GM12864 (cell line): ENCODE measurements at regions not wholly inside any gene's neighbourhood (a gene's known extent, or its start where the extent isn't known, plus 50 kb on each side); places are given as distances from the start of the nearest gene placed in this dataset.

ENCODE experiments used
- DNase-seq: peaks from one replicate; pipeline ENCODE4 v3.0.0-alpha.2; 2011; ENCODE audit warnings: low read depth
- H3K4me3 ChIP-seq: 2 replicates; pipeline ENCODE4 v1.5.1; 2011; ENCODE audit warnings: mild to moderate bottlenecking, low read depth, low read length, control low read depth
- TF ChIP-seq, protein P1 (sequence below): IDR thresholded peaks from 2 replicates; pipeline ENCODE4 v1.5.1; 2011; ENCODE audit warnings: low read depth, mild to moderate bottlenecking, moderate library complexity, low read length, control low read depth, inconsistent platforms; ENCODE audit errors: missing control alignments

DNA sequence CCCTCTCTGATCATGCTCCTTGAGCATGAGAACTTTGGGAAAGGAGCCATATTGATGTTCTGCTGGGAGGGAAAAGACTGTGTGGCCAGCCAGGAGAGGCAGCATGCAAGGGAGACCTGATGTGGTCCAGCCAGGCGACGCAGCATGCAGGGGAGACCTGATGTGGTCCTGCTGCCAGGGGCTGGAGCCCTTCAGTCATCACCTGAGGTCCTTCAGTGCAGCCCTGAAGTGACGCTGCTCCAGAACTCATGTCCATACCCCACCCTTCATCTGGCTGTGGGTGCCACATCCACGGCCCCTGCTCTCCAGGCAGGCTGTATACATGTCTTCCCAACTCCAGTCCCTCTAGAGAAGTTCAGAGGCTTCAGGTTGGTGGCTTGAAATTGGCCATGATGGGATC lies 134.4 kb downstream of the ERMARD start:
- H3K4me3 ChIP-seq: no peak overlapping the region
- TF ChIP-seq, protein P1, sequence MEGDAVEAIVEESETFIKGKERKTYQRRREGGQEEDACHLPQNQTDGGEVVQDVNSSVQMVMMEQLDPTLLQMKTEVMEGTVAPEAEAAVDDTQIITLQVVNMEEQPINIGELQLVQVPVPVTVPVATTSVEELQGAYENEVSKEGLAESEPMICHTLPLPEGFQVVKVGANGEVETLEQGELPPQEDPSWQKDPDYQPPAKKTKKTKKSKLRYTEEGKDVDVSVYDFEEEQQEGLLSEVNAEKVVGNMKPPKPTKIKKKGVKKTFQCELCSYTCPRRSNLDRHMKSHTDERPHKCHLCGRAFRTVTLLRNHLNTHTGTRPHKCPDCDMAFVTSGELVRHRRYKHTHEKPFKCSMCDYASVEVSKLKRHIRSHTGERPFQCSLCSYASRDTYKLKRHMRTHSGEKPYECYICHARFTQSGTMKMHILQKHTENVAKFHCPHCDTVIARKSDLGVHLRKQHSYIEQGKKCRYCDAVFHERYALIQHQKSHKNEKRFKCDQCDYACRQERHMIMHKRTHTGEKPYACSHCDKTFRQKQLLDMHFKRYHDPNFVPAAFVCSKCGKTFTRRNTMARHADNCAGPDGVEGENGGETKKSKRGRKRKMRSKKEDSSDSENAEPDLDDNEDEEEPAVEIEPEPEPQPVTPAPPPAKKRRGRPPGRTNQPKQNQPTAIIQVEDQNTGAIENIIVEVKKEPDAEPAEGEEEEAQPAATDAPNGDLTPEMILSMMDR: no peak
- DNase-seq: no peak

DNA sequence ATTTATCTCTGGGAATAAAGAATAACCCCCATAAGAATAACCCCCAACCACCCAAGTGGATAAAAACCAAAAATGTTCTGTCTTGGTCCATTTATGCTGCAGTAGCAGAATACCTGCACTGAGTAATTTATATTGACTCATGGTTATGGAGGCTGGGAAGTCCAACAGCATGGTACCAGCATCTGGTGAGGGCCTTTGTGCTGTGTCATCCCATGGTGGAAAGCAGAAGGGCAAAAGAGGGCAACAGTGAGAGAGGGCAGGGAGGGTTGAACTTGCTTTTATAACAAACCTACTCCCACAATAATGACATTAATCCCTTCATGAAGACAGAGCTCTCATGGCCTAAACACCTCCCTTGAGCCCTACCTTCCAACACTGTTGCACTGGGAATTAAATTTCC lies 133.7 kb downstream of the ERMARD start:
- H3K4me3 ChIP-seq: no peak overlapping the region

DNA sequence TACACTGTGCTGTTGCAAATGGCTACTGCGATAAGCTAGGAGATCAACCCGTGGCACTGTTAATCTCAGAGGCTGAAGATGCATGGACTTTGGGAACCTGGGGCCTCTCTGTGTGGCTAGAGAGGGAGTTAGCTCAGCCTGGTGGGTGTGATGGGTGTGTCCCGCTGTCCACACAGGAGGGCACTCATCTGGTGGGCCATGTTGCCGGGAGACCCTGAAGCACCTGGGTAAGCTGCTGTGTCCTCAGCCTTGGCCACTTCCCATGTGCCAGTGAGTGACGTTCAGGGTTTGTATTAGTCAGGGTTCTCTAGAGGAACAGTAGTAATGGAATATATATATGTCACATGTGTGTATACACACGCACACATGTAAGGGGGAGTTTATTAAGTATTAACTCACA lies 132.7 kb downstream of the ERMARD start:
- TF ChIP-seq, protein P1: no peak
- no peak overlapping the region for H3K4me3 ChIP-seq
- DNase-seq: no peak

More for the DNA sequence above, 133.7 kb downstream of the ERMARD start:
- no peak for DNase-seq
- TF ChIP-seq, protein P1: no peak

DNA sequence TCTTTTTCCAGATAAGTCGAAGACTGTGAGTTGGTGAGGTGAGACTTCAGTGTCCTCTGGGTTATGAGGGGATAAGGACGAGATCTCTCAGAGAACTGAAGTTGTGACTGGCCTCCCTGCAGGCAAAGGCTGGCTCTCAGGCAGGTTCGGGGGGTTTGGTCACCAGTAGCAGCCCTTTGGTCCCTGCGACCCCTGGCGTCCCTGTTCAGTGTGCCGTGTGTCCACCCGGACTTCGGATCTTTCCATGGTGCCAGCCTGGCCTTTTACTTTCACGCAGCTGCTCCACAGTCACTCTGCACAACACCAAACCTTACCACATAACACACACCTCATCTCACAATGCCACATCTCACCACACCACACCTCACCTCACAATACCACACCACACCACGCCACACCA lies 131.9 kb downstream of the ERMARD start:
- no peak for DNase-seq
- TF ChIP-seq, protein P1: no peak
- no peak overlapping the region for H3K4me3 ChIP-seq

DNA sequence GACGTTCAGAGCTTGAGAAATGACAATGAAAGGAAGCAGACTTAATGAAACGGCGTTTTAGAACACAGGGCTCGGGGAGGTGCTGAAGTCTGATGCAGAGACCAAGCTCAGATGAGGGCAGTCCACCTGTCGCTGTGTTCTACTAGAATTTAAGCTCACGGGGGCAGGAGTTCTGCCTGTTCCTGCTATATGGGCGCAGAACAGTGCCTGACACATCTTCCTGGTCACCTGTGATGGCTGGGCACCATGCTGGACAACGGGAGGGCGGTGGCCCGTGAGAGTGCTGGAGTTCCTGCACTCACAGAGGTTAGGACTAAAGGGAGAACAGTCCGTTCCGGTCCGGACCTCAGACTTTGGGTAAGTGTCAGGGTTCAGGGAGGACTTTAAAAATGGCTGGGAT lies 130.6 kb downstream of the ERMARD start:
- H3K4me3 ChIP-seq: no peak overlapping the region
- DNase-seq: no peak
- TF ChIP-seq, protein P1: no peak

DNA sequence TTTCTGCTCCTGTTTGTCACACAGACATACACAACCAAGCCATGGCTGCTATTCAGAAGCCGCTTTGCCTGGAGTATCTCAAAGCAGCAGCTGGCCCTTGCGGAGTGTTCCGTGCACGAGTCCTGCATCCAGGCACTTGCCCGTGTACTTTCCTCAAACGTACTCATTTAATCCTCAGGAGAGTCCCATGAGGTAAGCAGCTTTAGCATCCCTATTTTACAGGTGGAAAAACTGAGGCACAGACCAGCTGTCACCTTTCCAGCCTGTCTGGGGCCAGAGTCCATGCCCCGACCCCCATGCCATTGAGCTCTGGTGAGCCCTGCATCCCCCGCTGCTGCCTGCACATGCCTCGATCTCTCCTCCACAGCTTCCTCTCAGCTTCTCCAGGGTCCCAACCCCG lies 130.0 kb downstream of the ERMARD start:
- TF ChIP-seq, protein P1: no peak
- DNase-seq: no peak
- no peak overlapping the region for H3K4me3 ChIP-seq

DNA sequence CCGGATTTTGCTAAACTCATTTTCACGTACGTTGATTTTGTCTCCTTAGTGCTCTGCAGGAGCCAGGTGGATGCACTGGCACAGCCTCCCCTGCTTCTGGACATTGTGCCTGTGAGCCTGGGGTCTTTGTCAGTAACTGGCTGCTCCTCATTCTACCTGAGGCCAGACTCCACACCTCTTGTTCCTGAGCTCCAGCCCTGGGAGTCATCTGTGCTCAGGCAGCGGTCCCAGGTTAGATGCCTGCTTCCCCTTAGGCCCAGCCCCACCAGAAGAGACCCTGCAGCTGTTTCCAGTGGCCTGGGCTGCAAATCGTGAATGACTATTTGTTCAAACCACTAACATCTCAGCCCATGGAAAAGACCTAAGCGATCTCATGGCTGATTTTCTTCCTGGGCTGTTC lies 129.1 kb downstream of the ERMARD start:
- H3K4me3 ChIP-seq: no peak overlapping the region
- TF ChIP-seq, protein P1: no peak
- DNase-seq: no peak
